CD4-positive, alpha-beta T cell treated with Interleukin-21 for 1 hour (primary cell): ENCODE measurements at regions not wholly inside any gene's neighbourhood (a gene's known extent, or its start where the extent isn't known, plus 50 kb on each side); places are given as distances from the start of the nearest gene placed in this dataset.
"Not testable (repeated sequence)": the region's sequence is repeated elsewhere in the genome, so short reads cannot be mapped to it uniquely, and the experiment has no call there.

Source experiments
- DNase-seq: peaks from one replicate; pipeline ENCODE4 v3.0.0-alpha.2; 2020

- peak; percentile 85 for DNase-seq
These were observed 81.5 kb upstream of the PPM1B start for GRCh38 chr2:44087036-44087713.

GRCh38 chr2:44087714-44088092 lies 81.0 kb upstream of the PPM1B start:
- DNase-seq: no peak

GRCh38 chr2:44092519-44092918 lies 76.2 kb upstream of the PPM1B start:
- DNase-seq: not testable (repeated sequence)

GRCh38 chr2:44093970-44094369 lies 74.7 kb upstream of the PPM1B start:
- no peak for DNase-seq

- no peak for DNase-seq
These were observed 71.3 kb upstream of the PPM1B start for GRCh38 chr2:44097322-44097907.

GRCh38 chr2:44098050-44098449 lies 70.6 kb upstream of the PPM1B start:
- DNase-seq: no peak

DNA sequence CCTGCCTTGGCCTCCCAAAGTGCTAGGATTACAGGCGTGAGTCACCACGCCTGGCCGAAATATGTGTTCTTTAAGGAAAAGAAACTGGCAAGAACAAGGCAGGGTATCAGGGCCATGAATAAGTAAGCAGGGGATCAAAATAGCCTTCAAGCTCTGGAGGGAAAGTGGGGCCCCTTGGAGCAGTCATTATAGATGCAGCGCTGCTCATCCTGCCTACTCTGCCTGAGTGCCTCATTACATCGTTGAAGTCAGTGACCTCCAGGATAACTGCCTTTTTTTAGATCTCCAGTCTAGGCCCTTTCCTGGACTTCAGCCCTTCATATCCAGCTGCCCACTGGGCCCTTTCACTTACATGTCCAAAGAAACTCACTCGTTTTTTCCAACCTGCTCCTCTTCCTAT lies 69.8 kb upstream of the PPM1B start:
- DNase-seq: no peak

GRCh38 chr2:44100351-44100750 lies 68.3 kb upstream of the PPM1B start:
- peak; percentile 5 for DNase-seq

DNA sequence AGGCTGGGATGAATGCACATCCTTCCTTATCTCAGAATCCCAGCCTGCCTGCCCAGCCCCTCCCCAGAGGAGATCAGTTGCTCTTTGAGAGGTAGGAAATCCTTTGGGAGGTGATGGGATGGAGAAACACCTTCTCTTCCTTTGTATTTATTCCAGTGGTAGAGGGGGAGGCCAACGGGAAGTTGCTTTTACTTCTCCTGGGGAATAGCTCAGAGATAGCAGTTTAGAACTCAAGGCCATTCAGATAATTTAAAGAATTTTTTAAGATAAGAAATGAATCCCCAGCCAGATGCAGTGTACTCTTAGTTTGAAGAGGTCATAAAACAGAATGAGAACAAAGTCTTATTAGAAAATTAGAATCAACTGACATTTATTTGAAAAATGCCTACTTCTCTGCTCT lies 67.4 kb upstream of the PPM1B start:
- no peak for DNase-seq

GRCh38 chr2:44102790-44103562 lies 65.7 kb upstream of the PPM1B start:
- DNase-seq: no peak

GRCh38 chr2:44103639-44104038 lies 65.0 kb upstream of the PPM1B start:
- DNase-seq: no peak

GRCh38 chr2:44104855-44105271 lies 63.8 kb upstream of the PPM1B start:
- no peak for DNase-seq

GRCh38 chr2:44106509-44106908 lies 62.2 kb upstream of the PPM1B start:
- not testable (repeated sequence) for DNase-seq

DNA sequence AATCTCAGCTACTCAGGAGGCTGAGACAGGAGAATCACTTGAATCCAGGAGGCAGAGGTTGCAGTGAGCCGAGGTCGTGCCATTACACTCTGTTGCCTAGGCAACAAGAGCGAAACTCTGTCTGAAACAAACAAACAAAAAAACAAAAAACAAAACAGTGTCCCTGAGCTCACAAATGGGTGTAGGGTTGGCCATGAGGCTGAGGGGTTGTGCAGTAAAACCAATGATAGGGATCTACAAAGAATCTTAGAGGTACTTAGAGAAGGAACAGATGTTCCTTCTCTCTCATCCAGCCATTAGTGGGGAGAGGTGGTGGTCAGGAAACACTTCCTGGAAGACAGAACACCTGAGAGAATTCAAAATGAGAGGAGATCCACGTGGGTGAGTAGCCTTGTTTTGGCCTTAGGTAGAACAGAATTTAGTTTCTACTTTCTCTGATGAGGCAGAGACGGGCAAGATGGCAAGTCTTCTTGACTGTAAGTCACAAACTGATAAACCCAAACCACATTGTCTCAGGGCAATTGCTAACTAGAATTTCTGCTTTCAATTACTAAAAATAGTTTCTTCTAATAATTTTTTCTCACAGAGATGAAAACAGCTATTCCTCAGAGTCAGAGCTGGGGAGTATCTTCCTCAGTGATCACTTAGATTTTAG lies 61.5 kb upstream of the PPM1B start:
- DNase-seq: no peak

- no peak for DNase-seq
These were observed 60.7 kb upstream of the PPM1B start for GRCh38 chr2:44107974-44108373.

DNA sequence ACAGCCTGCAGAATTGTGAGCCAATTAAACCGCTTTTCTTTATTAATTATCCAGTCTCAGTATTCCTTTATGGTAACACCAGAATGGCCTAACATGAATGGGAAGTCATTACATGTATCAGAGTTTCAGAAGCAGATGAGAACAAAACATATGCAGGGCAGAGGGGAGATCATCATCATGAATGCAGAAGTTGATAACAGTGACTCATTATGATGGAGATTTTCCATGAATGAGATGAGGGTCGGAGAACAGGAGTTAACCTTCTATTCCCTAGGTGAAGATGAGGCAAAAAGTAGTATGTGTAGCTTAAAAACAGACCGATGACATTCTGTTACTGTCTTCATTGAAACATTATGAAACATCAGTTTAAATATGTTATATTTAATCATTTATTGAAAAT lies 59.5 kb upstream of the PPM1B start:
- no peak for DNase-seq

- no peak for DNase-seq
These were observed 58.2 kb upstream of the PPM1B start for GRCh38 chr2:44110444-44110843.

DNA sequence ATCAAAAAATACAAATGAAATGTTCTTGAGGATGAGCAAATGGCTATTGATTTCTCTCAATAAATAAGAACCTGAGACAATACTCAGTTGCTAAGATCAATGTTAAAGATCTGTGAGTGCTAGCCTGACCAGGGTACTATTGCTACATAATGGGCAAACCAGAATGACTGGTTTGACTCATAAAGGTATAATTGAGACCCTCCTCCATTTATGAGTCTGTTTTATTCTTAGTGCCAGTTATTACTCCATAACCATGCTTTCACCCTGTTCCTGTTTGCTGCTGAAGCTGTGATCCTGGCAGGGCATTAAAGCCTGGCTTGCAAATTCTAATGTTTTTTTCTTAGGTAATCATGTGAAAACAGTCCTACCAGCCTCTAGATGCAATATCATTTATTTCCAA lies 56.6 kb upstream of the PPM1B start:
- DNase-seq: no peak

DNA sequence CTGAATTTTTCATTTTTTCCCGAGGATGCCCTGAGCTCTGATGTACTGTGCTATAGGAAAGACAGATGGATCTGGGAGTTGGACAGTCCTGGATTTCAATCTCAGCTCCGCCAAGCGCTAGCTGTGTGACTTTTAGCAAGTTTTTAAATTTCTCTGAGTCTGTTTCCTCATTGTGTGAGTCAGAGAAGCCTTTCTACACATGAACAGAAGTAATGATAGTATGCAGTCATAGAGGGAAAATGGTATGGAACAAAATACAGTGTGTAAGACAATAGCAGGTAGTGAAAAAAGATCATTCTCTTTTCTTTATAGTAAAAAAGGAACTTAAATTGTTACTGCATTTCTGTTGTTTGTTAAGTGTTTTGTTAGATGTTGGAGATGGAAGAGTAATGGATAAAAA lies 52.4 kb upstream of the PPM1B start:
- DNase-seq: no peak

DNA sequence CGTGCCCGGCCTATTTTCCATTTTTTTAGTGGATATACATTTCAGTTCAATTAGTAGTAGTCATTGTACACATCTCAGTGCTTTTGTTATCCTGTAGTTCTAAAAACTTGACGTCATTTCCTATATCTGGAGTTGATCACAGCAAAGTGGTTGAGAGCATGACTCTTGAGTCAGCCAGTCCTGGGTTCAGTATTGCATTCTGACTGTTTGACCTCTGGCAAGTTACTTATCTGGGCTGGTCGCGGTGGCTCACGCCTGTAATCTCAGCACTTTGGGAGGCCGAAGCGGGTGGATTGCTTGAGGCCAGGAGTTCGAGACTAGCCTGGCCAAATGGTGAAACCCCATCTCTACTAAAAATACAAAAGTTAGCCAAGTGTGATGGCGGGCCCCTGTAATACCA lies 50.4 kb upstream of the PPM1B start:
- no peak for DNase-seq
